HG03571 (cell line): ENCODE measurements at regions not wholly inside any gene's neighbourhood (a gene's known extent, or its start where the extent isn't known, plus 50 kb on each side); places are given as distances from the start of the nearest gene placed in this dataset.

Experiments
- ATAC-seq: cut with Tn5 transposase; IDR thresholded peaks from one replicate; pipeline ENCODE4 v1.9.1; 2021; ENCODE audit not compliant: unreplicated experiment

GRCh38 chr13:109897988-109898624, 111.7 kb upstream of the IRS2 start:
- no peak for ATAC-seq

GRCh38 chr13:109892101-109892500, 105.7 kb upstream of the IRS2 start:
- no peak for ATAC-seq

- no peak for ATAC-seq
These were observed 98.9 kb upstream of the IRS2 start for GRCh38 chr13:109885235-109885634.

GRCh38 chr13:109884462-109884861, 98.1 kb upstream of the IRS2 start:
- ATAC-seq: no peak

- no peak for ATAC-seq
These were observed 97.1 kb upstream of the IRS2 start for GRCh38 chr13:109883181-109884180.

GRCh38 chr13:109881961-109882558, 95.7 kb upstream of the IRS2 start:
- ATAC-seq: no peak

- no peak for ATAC-seq
These were observed 95.0 kb upstream of the IRS2 start for GRCh38 chr13:109881347-109881725.

- ATAC-seq: no peak
These were observed 94.3 kb upstream of the IRS2 start for GRCh38 chr13:109880371-109881346.

- no peak for ATAC-seq
These were observed 93.0 kb upstream of the IRS2 start for GRCh38 chr13:109879338-109879737.

- no peak for ATAC-seq
These were observed 91.4 kb upstream of the IRS2 start for GRCh38 chr13:109877809-109878208.

GRCh38 chr13:109875746-109876145, 89.4 kb upstream of the IRS2 start:
- ATAC-seq: no peak

GRCh38 chr13:109874484-109875454, 88.4 kb upstream of the IRS2 start:
- no peak for ATAC-seq

GRCh38 chr13:109873351-109874123, 87.2 kb upstream of the IRS2 start:
- ATAC-seq: no peak

GRCh38 chr13:109872864-109873263, 86.5 kb upstream of the IRS2 start:
- ATAC-seq: no peak

GRCh38 chr13:109870696-109871370, 84.5 kb upstream of the IRS2 start:
- no peak for ATAC-seq

- ATAC-seq: no peak
These were observed 83.9 kb upstream of the IRS2 start for GRCh38 chr13:109870274-109870673.

GRCh38 chr13:109869312-109870237, 83.2 kb upstream of the IRS2 start:
- ATAC-seq: peak; percentile 74
